ENCODE measurements at regions not wholly inside any gene's neighbourhood (a gene's known extent, or its start where the extent isn't known, plus 50 kb on each side); places are given as distances from the start of the nearest gene placed in this dataset.

- no peaks in the 10 kb centered on the region for H3K9me3 ChIP-seq (ENCODE audit: control insufficient read depth in 1 of 2, insufficient read depth in 1 of 2, low read depth in 1 of 2, low read length in 2 of 2)
- no peak overlapping the region for H3K27ac ChIP-seq (ENCODE audit: low read depth, low read length)
- ChIA-PET RAD21 (ENCODE audit: low non-redundant PET in 1 of 2, low total read pairs in 2 of 2, uncharacterized antibody in 2 of 2, unreplicated experiment in 2 of 2) (no interaction called here), POLR2A (no interaction called here), CTCF (no interaction called here)
- H4K20me1 ChIP-seq (ENCODE audit: insufficient read depth) = no peaks in the 10 kb centered on the region
- BruUV-seq (replicated peaks) = no TSS peak
- DNase-seq (ENCODE audit: low read depth, low spot score) (no peak), ATAC-seq (no peak)
- H3K27me3 ChIP-seq (ENCODE audit: insufficient read depth, low read length) = no peaks in the 10 kb centered on the region
- no peaks in the 10 kb centered on the region for H3K36me3 ChIP-seq (ENCODE audit: control insufficient read depth in 1 of 2, insufficient read depth in 2 of 2, low read length in 2 of 2)
- no peak overlapping the region for H3K4me2 ChIP-seq (ENCODE audit: low read length)
- no peak overlapping the region for H2AFZ ChIP-seq (ENCODE audit: low read depth, low read length, poor library complexity, severe bottlenecking)
- H3K9me2 ChIP-seq (ENCODE audit: insufficient read depth) = no peaks in the 10 kb centered on the region
- 0 out of 4 replicates have a peak, but pooled peaks cover 0 to 5% of the 10 kb centered on the region in 2 experiments for H3K4me1 ChIP-seq (ENCODE audit: control insufficient read depth in 1 of 2, insufficient read depth in 2 of 2, low read length in 2 of 2)
- no peak overlapping the region for H3K9ac ChIP-seq (ENCODE audit: low read length)
- intact Hi-C loops (cut with micrococcal nuclease) = no loop called here
- TF ChIP-seq EZH2 (IDR thresholded peaks at IDR 0.05) (no peak), SP1 (IDR thresholded peaks at IDR 0.05; ENCODE audit: low read depth) (no peak), ZBTB33 (IDR thresholded peaks at IDR 0.05; ENCODE audit: extremely low read depth, insufficient replicate concordance, low read length) (no peak), ZFX (IDR thresholded peaks at IDR 0.05) (no peak), SIN3A (IDR thresholded peaks at IDR 0.05; ENCODE audit: low read depth) (no peak), CTCF (IDR thresholded peaks at IDR 0.05 in 2 of 3, conservative IDR thresholded peaks at IDR 0.05 in 1 of 3; ENCODE audit: borderline replicate concordance in 1 of 3, insufficient read depth in 1 of 3, low read depth in 2 of 3, low read length in 2 of 3) (no peak), YY1 (IDR thresholded peaks at IDR 0.05; ENCODE audit: extremely low read depth, insufficient replicate concordance, low read depth, low read length) (no peak)
- no peak overlapping the region for H3K4me3 ChIP-seq (replicated peaks in 1 of 2; ENCODE audit: low read depth in 1 of 2, low read length in 2 of 2)
- H3K79me2 ChIP-seq (ENCODE audit: insufficient read depth, low read length) = no peaks in the 10 kb centered on the region
These were observed 289.1 kb downstream of the FGFR2 start for GRCh38 chr10:121309164-121309563.
